ENCODE measurements at regions not wholly inside any gene's neighbourhood (a gene's known extent, or its start where the extent isn't known, plus 50 kb on each side); places are given as distances from the start of the nearest gene placed in this dataset.

GRCh38 chr9:92187989-92188714, 72.9 kb upstream of the SPTLC1 start:
- no peak for DNase-seq (ENCODE audit: extremely low read depth in 1 of 11, low read depth in 9 of 11, low spot score in 4 of 11)

- no peak for DNase-seq (ENCODE audit: extremely low read depth in 1 of 11, low read depth in 9 of 11, low spot score in 4 of 11)
Observed at GRCh38 chr9:92187390-92187789, 72.2 kb upstream of the SPTLC1 start.

GRCh38 chr9:92186631-92187030, 71.4 kb upstream of the SPTLC1 start:
- no peak for DNase-seq (ENCODE audit: extremely low read depth in 1 of 11, low read depth in 9 of 11, low spot score in 4 of 11)

GRCh38 chr9:92185681-92186080, 70.5 kb upstream of the SPTLC1 start:
- no peak for DNase-seq (ENCODE audit: extremely low read depth in 1 of 11, low read depth in 9 of 11, low spot score in 4 of 11)

- DNase-seq (ENCODE audit: extremely low read depth in 1 of 11, low read depth in 9 of 11, low spot score in 4 of 11), result no peak
Observed at GRCh38 chr9:92185096-92185495, 69.9 kb upstream of the SPTLC1 start.

GRCh38 chr9:92184041-92184564, 68.9 kb upstream of the SPTLC1 start:
- no peak for DNase-seq (ENCODE audit: extremely low read depth in 1 of 11, low read depth in 9 of 11, low spot score in 4 of 11)

- no peak for DNase-seq (ENCODE audit: extremely low read depth in 1 of 11, low read depth in 9 of 11, low spot score in 4 of 11)
Observed at GRCh38 chr9:92183449-92183848, 68.2 kb upstream of the SPTLC1 start.

GRCh38 chr9:92181296-92181695, 66.1 kb upstream of the SPTLC1 start:
- DNase-seq (ENCODE audit: extremely low read depth in 1 of 11, low read depth in 9 of 11, low spot score in 4 of 11), result no peak

GRCh38 chr9:92180669-92181181, 65.5 kb upstream of the SPTLC1 start:
- peak in 7 of 11 donors; percentile 2 to 33 (median 17) for DNase-seq (ENCODE audit: extremely low read depth in 1 of 11, low read depth in 9 of 11, low spot score in 4 of 11)

GRCh38 chr9:92180002-92180400, 64.8 kb upstream of the SPTLC1 start:
- no peak for DNase-seq (ENCODE audit: extremely low read depth in 1 of 11, low read depth in 9 of 11, low spot score in 4 of 11)

GRCh38 chr9:92179286-92180001, 64.2 kb upstream of the SPTLC1 start:
- DNase-seq (ENCODE audit: extremely low read depth in 1 of 11, low read depth in 9 of 11, low spot score in 4 of 11), result no peak

- DNase-seq (ENCODE audit: extremely low read depth in 1 of 11, low read depth in 9 of 11, low spot score in 4 of 11), result no peak
Observed at GRCh38 chr9:92177591-92177990, 62.4 kb upstream of the SPTLC1 start.

GRCh38 chr9:92176800-92177185, 61.6 kb upstream of the SPTLC1 start:
- DNase-seq (ENCODE audit: extremely low read depth in 1 of 11, low read depth in 9 of 11, low spot score in 4 of 11), result no peak

GRCh38 chr9:92176068-92176799, 61.0 kb upstream of the SPTLC1 start:
- no peak for DNase-seq (ENCODE audit: extremely low read depth in 1 of 11, low read depth in 9 of 11, low spot score in 4 of 11)

- no peak for DNase-seq (ENCODE audit: extremely low read depth in 1 of 11, low read depth in 9 of 11, low spot score in 4 of 11)
Observed at GRCh38 chr9:92175441-92175840, 60.2 kb upstream of the SPTLC1 start.

- no peak for DNase-seq (ENCODE audit: extremely low read depth in 1 of 11, low read depth in 9 of 11, low spot score in 4 of 11)
Observed at GRCh38 chr9:92173318-92173717, 58.1 kb upstream of the SPTLC1 start.

GRCh38 chr9:92171822-92172221, 56.6 kb upstream of the SPTLC1 start:
- no peak for DNase-seq (ENCODE audit: extremely low read depth in 1 of 11, low read depth in 9 of 11, low spot score in 4 of 11)

- no peak for DNase-seq (ENCODE audit: extremely low read depth in 1 of 11, low read depth in 9 of 11, low spot score in 4 of 11)
Observed at GRCh38 chr9:92171281-92171680, 56.1 kb upstream of the SPTLC1 start.

- DNase-seq (ENCODE audit: extremely low read depth in 1 of 11, low read depth in 9 of 11, low spot score in 4 of 11), result no peak
Observed at GRCh38 chr9:92170848-92171247, 55.6 kb upstream of the SPTLC1 start.

GRCh38 chr9:92165484-92165883, 50.3 kb upstream of the SPTLC1 start:
- no peak for DNase-seq (ENCODE audit: extremely low read depth in 1 of 11, low read depth in 9 of 11, low spot score in 4 of 11)
